HG02870 (cell line): ENCODE measurements at regions not wholly inside any gene's neighbourhood (a gene's known extent, or its start where the extent isn't known, plus 50 kb on each side); places are given as distances from the start of the nearest gene placed in this dataset.
"Not testable (repeated sequence)": the region's sequence is repeated elsewhere in the genome, so short reads cannot be mapped to it uniquely, and the experiment has no call there.

Experiments used
- ATAC-seq: cut with Tn5 transposase; IDR thresholded peaks from one replicate; pipeline ENCODE4 v1.9.1; 2021; ENCODE audit warnings: mild to moderate bottlenecking, moderate library complexity; ENCODE audit not compliant: unreplicated experiment

DNA sequence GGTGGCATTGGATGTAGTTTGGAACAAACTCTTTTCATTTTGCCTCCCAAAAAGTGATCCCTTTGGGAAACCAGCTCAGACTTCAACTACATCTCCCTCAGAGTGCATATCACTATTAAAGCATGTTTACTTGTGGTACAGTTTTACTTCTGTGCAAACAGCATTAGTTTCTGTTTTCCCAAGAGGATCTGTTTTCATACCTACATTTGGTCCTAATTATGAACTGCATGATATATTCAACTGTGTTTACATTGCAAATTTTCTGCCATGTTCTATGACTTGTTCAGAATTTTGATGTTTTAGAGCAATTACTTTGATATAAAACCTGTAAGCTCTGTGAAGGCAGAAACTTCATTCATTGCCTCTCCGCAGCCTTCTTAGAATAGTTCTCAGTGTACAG lies 681.5 kb upstream of the ACO1 start:
- ATAC-seq: no peak

DNA sequence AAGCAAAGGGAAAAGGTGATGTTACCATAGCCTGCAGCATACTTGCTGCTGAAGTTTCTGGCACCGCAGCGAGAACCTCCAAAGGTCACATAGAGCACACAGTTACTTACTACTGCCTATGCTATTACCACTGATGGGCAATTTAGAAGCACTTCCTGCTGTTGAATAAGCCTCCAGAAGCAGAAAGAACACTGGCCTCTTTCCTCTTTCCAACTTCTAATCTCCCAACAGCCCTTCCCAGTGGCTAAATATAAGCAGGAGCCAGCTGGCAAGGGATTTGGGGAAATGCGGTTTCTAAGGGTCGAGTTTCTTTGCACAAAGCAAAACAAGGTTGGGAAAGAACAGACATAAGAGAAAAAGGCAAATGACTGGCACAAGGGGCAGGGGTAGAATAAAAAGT lies 669.2 kb upstream of the ACO1 start:
- ATAC-seq: no peak

DNA sequence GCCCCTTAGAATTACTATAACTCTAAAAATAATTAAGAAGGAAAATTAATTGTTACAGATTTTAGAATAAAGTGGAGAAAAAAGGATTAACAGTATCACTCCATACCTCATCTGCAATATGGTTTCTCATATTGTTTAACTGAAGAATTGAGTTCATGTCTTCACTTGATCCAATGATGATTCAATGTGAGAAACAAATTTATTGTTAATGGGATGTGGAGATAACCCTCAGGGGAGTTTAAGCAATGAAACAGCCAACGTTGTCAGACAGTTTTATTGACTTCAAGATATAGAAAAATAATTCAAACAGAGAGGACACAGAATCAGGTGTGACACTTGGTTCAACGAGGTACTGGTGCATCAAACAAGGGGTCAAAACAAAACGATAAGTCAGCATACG lies 665.2 kb upstream of the ACO1 start:
- ATAC-seq: no peak

GRCh38 chr9:31730398-31730797 lies 654.0 kb upstream of the ACO1 start:
- ATAC-seq: no peak

DNA sequence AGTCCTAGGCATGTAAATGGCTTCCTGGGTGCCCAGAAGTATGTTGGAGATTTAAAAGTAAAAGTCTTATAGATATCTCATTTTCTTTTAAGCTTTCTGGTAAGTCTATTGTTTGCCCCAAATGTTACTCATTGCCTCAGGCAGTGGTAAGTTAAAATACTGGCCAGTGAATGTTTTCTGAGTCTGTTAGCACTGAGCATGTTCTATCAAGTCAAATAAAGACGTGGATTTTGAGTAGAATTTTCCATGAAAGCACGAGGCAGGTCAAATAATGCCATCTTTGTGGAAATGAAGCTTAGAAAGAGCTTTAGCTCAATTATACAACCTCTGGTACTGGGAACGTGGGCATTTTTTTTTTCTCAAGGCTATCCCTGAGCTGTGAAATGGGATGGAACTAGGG lies 651.3 kb upstream of the ACO1 start:
- no peak for ATAC-seq

DNA sequence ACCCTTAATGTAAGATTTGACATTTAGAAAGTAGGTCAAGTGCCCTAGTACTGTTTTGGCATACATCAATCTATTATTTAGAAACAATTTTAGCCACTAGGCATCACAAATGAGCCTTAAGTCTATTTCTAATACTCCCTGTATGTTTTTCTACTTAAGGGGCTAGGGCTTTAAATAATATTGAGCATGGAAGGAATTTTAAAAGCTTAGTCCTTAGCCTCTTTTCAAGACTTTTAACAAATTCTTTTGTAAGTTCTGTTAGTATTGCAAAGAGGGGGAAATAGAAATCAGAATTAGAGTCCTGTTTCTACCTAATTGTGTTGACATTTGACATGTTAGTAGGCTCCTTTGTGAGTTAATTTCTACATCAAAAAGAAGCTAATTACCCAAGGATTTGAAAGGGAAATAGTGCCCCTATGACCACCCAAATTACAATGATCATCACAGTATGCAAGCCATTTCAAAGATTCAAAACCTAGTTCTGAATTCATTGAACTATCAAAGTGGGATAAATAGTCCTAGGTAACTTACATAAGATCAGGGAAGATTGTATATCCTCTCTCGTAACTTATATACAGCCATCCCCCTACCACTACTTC lies 647.8 kb upstream of the ACO1 start:
- ATAC-seq: no peak

DNA sequence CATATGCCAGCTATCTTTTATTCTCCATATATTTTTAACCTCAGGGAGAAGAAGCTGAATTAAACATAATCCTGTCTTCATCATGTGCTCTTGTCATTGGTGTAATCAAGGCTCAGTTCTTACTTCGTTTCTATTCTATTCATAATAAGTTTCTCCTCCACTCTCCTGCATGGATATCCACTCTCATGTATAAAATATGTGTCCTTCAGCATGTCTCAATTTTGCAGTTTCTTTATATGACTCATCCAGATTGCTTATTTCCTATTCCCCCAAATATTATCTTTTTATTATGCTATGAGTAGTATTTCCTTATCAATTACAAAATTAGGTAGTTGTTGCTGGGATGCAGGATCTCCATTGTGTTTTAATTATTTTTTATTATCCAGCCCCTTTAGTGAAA lies 643.7 kb upstream of the ACO1 start:
- no peak for ATAC-seq

DNA sequence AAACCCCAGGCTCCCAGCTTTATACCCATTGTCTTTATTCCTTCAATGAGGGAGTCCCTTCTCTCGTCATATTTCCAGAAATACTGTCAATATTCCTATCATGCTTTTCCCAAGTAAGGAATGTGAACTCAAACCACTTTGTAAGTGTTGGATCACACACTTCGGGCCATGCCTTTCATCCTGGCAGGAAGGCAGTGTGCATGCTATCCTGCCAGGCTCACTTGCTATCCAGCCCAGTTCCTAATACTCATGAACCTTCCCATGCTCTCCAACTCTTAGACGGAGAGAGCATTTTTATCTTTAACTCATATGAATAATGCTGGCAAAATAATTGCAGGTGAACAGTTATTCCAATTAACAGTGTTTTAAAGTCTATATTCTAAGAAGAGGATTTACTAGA lies 639.9 kb upstream of the ACO1 start:
- ATAC-seq: no peak

GRCh38 chr9:31745468-31745867 lies 639.0 kb upstream of the ACO1 start:
- no peak for ATAC-seq

DNA sequence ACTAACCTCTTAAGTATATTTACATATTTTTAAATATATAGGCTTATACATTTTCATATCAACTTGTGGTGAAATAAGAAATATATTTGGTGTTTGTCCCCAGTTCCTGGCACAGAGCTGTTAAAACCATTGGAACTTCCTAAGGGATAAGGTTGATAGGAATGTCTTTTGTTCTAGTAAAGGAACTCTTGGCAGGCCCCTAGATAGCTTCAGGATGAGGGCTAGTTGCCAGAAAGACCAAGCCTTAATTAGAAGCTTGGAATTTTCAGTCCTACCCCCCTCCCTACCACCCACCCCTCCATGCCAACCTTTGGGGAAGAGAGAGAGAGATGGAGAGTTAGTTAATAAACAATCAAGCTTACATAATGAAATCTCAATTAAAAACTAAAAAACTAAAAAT lies 638.6 kb upstream of the ACO1 start:
- ATAC-seq: no peak

DNA sequence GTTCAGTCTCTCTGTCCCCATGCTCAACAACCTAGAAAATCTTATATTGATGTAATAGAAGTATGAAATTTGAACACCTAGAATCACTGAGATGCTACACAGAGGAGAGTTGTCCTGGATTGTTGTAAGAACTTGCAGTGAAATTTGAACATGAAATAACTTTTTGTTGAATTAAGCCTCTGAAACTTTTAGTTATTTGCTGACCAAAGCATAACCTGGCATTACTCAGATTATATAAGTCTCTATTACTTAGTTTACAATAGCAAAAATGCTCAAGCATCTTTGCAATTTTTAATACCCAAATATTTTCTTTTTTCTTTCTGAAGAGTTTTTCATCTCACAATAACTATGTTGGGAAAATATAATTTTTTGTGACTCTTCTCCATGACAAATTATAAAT lies 630.7 kb upstream of the ACO1 start:
- no peak for ATAC-seq

- ATAC-seq: no peak
Measured at GRCh38 chr9:31759703-31760102, 624.7 kb upstream of the ACO1 start.

DNA sequence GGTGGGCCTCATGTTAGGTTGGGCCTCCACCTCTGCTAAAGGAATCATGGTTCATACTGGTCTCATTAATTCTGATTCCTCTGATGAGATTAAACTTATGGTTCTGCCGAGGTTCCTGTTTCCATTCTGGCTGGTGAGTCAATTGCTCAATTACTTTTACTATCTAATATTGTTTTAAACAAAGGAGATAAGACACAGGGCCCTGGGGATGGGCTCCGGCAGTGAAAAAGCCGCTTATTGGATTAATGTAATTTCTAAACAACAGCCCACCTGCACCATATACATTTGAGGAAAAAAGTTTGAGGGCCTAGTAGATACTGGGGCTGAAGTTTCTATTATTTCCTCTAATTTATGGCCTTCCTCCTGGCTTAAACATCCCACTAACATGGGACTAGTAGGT lies 610.4 kb upstream of the ACO1 start:
- ATAC-seq: not testable (repeated sequence)

DNA sequence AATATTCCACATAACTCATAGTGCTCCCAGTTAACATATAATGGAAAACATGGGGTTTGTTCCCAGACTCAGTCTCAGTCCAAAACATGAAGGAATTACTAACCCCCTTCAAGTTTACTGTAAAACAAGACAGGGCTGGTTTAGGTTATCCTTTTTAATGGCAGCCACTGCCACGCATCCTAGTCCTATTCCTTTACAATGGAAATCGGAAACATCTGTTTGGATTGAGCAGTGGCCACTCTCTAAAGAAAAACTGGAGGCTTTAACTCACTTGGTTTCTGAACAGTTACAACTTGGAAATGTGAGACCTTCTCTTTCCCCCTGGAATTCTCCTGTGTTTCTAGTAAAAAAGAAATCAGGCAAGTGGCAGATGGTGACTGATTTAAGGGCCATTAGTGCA lies 609.9 kb upstream of the ACO1 start:
- ATAC-seq: no peak

- no peak for ATAC-seq
Measured at GRCh38 chr9:31776471-31776870, 608.0 kb upstream of the ACO1 start.

DNA sequence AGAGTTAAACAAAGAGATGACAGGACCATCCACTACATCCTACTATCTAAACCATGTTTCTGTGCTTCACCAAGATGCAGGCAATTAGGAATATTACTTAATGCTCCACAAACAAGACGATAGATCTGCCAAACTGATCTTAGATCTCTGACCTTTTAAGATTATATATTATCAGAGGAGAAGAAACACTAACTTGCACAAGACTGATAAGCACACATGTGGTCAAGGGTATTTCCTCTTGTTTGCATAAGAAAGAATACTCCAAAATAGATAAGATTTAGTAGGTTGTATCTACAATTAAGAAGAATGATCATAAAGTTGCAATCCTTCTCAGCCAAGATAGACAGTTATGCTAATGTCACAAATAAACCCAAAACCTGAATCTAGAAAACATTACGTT lies 601.0 kb upstream of the ACO1 start:
- ATAC-seq: no peak

DNA sequence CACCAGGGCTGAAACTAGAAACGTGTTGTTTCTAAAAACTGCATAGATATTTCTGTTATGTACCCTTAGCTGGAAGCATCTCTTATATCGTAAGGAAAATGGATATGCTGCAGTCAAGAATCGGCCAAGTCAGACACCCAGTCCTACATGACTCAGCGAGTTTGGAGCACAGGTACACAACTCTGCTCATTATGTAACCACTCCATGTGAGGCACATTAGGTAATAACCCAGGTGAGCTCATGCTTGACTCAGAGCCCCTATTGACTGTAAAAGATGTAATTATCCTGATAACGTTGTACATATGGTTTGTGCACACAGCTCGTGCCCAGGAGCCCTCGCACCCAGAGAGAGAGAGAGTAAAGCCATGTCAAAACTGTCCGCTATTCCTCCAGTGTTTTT lies 593.7 kb upstream of the ACO1 start:
- no peak for ATAC-seq

DNA sequence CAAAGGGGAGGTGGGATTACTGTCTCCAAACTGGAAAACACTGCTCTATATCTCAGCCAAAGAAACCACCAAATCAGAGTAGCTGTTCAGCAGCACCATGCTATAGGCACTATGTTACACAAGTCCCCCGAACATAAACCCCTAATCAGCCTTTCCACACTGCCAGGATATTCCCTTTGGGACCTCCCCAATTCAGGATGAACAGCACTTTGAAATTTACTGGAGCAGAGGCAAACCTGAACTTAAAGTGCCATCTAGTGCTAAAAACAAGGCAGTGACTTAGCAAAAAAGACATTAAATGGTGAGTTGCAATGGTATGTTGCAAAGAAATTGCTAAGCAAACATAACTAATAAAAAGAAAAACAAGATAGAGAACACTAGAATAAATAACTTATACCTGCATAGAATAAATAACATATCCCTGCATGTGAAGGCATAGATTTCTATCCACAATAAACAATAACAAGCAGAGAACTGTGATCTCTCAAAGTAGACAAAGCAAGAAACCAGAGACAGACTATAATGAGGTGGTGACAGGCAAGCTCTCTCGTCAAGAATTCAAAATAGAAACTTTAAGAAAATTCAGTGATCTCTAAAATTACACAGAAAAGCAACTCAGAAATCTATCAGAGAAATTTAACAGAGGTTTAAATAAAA lies 584.4 kb upstream of the ACO1 start:
- ATAC-seq: no peak

- ATAC-seq: no peak
Measured at GRCh38 chr9:31807574-31808256, 576.7 kb upstream of the ACO1 start.

- no peak for ATAC-seq
Measured at GRCh38 chr9:31808766-31809165, 575.7 kb upstream of the ACO1 start.

- no peak for ATAC-seq
Measured at GRCh38 chr9:31820426-31820825, 564.0 kb upstream of the ACO1 start.

- no peak for ATAC-seq
Measured at GRCh38 chr9:31821583-31821982, 562.9 kb upstream of the ACO1 start.

- ATAC-seq: no peak
Measured at GRCh38 chr9:31823365-31823764, 561.1 kb upstream of the ACO1 start.
